ENCODE measurements at regions not wholly inside any gene's neighbourhood (a gene's known extent, or its start where the extent isn't known, plus 50 kb on each side); places are given as distances from the start of the nearest gene placed in this dataset.
"Not testable (repeated sequence)": the region's sequence is repeated elsewhere in the genome, so short reads cannot be mapped to it uniquely, and the experiment has no call there.

DNA sequence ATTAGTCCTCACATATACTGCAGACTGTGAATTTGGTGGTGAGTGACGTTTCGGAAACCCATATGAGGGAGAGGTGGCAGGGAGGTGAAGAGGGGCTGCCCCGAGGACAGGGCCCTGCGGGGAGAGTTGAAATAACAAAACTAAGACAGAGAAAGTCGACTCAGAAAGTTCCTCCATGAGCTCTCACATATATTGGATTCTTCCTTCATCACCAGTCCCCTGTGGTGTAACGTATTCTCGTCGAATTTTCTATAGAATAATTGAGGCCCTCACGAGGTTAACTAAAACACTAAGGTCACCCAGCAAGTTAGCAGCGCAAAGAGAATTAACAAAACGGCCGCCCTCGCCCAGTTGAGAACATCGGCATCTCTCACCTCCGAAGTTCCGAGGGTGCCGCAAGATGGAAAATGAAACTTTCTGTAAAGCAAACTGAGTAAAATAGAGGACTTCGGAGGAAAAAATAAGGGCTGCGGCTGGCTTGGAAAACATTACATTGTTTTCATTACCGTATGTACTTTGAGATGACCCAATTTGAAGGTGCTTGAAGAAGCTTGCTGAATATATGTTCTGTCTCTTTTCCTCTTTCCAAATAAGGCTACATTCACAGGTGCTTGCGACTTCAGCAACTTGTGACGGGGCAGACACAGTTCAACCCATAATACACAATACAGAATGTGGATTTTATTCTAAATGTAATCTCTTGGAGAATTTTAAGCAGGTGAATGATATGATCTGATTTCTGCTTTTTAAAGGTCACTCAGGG lies 490.9 kb upstream of the JARID2 start:
- no peak for DNase-seq

DNA sequence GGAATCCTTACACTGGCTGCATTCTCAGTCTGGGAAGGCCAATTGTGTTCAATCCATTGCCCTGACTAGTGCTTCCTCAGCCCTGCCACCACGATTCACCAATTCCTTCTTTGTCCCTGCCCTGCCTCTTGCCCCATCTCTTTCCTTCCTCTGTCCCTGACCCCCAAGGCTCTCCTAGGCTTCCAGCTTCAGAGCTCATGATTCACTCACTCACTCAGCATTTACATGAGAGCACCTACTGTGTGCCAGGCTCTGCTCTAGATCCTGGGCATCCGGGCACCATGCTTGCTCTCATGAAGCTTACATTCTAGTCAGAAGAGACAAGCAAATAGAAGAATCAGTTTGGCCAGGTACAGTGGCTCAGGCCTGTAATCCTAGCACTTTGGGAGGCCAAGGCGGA lies 489.5 kb upstream of the JARID2 start:
- no peak for DNase-seq

DNA sequence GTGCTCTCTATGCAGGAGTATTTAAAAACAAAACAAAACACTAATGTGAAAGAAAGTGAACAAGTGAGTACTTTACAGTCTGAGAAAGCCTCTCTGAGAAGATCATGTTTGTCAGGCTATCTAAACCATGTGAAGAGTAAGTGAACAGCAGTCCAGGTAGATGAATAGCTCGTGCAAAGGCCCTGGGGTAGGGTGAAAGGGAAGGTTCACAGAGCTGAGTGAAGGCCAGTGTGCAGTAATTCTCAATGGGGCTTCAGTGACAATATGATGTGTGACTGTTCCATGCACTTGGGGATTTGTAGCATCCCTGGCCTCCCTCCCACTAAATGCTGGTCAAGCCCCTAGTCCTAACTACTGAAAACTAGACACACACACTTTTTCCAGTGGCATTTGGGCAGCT lies 488.9 kb upstream of the JARID2 start:
- DNase-seq: no peak

DNA sequence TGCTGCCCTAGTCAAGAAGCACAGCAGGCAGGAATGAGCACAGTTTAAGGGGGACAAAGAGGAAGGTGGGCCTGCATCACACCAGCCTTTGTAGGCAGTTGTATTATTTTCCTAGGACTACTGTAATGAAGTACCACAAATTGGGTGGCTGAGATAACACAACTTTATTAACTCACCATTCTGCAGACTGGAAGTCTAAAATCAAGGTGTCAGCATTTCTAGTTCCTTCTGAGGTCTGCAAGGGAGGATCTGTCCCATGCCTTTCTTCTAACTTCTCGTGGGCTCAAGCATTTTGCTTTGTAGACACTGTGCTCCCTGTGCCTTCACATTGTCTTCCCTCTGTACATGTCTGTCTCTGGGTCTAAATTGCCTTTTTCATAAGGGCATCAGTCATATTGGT lies 488.5 kb upstream of the JARID2 start:
- DNase-seq: no peak

DNA sequence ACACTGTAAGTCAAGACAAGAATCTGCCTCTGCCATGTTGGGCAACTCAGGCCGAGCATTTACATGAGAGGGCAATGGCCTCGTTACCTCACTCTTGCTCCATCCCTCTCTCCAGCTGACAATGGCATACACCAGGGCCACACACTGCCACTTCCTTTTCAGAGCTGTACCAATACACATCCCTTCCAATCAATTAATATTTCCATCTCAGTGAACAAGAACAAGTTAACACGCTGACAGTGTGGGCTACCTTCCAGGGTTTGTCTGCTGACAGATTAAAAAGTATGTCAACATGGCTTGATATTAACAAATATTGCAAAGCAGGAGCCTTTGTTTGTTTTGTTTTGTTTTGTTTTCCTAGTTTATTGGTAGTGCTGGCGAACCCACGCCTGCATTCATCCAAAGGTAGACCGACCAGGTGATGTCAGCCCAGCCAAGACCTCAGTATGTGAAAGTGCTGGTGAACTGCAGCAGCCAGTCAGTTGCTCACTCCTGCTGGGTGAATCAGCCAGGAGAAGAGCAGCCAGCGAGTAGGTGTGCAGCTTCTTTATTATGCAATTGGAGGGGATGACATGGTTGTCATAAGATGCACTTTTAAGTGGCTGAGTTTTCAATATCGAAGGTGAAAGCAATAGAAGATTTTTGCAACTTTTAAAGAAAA lies 487.3 kb upstream of the JARID2 start:
- no peak for DNase-seq

DNA sequence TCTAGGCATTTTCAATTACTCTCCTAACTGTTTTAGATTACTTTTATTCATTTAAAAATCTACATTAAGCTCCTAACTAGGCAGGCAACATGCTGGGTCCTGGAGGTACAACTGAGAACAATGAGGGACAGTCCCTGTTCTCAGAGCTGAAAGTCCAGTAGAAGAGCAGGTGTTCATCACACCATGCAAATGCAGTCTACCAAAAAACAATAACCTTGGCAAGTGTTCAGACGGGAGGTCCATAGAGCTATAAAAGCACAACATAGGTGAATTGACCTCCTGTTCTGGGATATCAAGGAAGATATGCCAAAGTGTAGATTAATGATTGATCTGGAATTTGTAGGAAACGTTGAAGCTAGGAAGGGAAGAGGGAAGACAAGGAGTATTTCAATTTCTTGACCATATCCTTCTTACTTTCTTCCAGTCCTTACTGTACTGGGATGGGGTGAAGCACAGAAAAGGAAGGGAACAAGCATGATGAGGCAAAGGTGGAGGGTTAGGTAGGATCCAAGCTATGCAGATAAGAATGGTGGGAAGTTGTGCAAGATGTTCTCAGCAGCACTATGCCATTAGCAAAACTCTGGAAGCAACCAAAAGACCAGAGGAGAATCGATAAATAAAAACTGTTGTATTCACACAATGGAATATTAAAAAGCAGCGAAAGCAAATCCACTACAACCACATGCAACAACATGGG lies 485.7 kb upstream of the JARID2 start:
- DNase-seq: no peak

DNA sequence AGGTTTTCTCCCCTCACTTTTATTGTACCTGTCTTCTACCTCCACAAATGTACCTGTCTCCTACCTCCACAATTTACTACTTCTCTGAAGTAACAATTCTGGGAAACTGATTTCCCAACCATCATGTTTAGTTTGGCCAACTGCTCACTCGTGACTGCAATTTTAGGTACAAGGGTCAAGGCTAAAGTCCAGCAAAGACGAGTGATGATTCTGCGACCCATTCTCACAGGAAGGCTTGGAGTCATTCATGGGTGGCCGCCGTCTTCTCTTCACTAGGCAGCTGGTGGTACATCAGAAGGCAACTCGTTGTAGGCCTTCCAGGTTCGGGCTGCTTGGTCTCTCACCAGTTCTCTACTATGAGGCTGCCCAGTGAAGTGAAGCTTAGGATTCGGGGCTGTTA lies 483.8 kb upstream of the JARID2 start:
- DNase-seq: no peak

DNA sequence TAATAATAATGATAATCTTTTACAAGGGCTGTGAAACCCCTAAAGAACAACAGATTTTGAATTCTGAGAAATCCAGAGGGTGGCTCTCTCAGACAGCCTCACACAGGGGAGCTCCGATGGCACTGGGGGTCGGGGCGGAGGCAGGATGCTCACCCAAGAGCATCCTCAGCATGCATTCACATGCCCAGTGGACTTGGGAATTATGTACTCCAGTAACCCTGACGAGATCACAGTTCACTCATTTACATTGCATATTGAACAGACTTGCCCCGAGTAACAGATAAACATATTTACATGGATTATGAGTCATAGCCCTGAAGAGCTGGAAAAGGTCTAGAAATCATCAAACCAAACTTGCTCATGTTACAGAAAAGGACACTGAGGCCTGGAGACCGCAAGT lies 482.7 kb upstream of the JARID2 start:
- DNase-seq: no peak

DNA sequence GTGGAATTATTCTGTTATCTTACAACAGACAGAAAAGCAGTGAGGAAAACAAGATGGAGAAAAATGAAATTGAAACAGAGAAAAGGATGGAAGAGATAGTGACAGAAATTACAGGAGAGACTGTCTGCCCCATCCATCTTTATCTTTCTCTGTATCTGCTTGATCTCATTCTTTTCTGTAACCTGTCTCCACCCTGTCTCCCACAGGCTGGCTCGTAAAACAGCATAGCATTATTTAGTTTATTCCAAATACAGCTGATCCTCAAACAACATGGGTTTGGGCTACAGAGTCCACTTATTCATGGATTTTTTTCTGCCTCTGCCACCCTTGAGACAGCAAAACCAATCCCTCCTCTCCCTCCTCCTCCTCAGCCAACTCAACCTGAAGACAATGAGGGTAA lies 482.3 kb upstream of the JARID2 start:
- no peak for DNase-seq

DNA sequence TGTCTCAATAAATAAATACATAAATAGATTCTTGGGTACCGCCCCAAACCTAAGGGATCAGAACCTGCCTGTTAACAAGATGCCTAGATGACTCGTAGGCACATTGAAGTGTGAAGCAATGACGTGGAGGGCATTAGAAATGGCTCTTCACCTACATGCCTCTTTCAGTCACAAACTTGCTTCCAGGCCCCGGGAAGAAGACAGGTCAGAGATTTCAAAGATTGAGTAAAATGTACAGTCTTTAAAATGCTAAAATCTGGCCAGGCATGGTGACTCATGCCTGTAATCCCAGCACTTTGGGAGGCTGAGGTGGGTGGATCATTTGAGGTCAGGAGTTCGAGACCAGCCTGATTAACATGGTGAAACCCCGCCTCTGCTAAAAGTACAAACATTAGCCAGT lies 480.8 kb upstream of the JARID2 start:
- no peak for DNase-seq

DNA sequence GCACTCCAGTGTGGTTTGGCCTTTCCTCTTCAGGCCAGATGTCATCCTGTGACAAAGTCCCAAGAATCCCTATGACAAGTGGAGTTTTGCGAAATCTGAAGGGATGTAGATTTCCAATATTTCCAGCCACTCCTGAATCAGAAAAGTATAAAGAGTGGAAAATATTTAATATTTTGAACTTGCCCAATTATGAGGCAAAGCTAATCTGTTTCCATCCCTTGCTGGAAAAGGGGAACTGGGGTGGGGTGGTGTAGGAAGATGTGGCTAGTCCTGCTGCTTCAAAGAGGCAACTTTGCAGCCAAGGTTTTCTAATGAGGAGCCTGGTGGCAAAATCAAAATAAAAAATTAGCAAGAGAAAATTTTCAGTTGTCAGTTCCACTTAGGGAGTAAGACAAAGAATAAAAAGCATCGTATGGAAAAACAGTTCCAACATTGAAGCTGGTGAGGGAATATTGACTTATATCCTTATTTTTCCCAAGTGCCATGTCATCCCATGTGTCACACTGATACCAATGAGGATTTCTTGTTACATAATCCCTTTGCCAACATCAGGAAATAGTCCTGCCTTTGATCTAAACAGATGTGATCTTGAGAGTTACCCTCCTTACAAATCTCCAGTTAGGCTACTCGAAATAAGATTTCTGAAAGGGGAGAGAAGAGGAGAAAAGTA lies 480.0 kb upstream of the JARID2 start:
- DNase-seq: no peak

DNA sequence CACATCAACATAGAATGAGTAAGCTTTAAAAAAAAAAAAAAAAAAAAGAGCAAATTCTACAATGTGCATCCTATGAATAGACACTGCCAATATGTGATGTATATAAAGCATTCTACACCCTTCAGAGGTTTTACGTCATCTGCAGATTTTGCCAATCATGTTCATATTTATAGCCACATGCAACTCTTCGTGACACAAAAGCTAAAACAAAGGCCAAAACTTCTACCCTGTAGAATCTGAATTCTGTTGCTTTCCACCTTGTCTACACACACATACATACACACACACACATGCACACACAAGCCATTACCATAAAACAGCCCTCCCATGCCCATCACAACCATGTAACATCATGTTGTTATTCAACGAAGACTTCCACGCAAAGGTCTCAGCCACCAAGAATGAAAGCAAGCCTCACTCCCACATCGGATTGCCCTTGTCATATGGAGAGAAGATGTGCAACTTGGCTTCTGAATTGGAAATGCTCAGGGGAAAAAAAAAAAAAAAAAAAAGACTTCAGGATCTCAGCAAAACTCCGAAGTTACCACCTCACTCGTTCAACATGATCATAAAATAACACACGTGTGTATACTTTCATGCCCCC lies 479.4 kb upstream of the JARID2 start:
- DNase-seq: no peak

DNA sequence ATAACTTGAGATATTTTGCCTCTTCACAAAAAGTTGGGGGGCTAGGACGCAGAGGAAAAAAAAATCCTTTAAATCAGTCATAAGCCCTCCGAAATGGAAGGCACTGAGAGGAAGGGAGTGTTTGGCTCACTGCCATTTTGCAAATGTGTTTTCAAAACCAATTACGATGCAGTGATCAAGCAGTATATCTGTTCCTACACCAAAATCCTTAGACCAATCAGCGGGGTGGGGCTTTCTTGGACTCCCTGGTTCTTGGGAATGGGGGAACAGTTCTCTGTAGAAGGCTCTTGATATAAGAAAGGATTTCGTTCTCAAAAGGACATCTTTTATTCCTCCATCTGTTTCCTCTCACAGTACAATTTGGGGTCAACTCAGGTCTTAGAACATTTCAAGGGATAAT lies 478.6 kb upstream of the JARID2 start:
- no peak for DNase-seq

DNA sequence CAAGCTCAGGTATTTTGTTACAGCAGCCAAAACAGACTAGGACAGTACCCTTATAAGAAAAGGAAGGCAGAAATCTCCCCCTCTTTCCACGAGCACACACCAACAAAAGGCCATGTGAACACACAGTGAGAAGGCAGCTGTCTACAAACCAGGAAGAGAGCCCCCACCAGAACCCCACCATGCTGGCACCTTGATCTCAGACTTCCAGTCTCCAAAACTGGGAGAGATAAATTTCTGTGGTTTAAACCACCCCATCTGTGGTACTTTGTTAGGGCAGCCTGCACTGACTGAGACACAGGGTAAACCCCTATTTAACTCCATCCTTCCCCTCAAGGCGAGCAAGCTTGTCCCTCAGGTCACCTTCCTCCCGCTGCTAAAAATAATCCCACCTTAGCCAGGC lies 475.8 kb upstream of the JARID2 start:
- DNase-seq: no peak

DNA sequence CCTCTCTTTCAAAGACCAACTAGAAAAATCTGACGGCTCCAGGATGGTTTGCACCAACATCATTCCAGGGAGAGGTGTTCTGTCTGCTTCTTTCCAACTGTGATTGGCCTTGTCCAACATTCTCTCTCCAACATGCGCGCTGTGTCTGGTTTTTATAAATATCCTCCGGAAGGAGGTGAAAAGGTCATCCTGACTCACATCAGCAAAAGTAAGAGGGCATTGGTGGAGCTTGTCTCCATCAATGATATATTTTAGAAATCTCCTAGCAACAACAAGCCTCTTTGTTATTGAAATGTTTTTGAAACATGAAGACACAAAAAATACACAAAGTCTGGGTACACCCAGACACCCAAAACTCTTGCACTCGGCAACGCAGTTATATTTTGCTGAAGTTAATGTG lies 475.3 kb upstream of the JARID2 start:
- DNase-seq: no peak

DNA sequence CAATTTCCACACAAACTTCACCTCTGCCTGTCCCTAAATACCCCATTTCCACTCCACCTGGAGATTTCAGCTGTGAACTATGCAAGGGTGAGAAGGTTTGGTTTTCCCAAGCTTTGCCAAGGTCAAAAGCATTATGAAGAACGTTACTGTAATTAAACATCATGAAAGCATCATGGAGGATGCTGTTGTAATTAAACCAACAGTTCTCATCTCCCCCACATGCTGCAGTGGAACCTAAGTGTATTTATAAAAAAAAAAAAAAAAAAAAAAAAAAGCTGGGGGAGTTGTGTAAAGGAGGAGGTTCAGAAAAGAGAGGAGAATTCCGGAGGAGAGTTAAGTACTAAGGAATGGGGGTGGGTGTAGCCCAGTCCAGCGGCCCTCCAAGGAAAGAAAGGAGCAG lies 474.9 kb upstream of the JARID2 start:
- DNase-seq: no peak

DNA sequence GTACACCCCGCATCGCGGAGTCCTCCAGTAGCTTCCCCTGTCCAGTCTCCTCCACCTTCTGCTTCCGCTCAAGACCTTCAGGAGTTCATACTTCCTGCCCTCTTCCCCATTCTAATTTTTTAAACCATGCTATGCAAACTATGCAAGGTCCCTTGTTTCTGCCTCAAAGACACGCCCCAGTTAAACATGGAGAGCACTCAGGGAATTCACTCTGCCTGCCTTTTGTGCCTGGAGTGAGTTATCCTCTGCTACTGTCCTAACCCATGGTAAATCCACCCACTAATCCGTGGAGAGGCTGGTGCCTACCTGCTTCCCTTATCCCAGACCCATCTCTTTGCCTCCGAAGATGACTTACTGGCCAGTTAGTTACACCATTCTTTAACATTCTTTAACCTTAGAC lies 473.7 kb upstream of the JARID2 start:
- no peak for DNase-seq

DNA sequence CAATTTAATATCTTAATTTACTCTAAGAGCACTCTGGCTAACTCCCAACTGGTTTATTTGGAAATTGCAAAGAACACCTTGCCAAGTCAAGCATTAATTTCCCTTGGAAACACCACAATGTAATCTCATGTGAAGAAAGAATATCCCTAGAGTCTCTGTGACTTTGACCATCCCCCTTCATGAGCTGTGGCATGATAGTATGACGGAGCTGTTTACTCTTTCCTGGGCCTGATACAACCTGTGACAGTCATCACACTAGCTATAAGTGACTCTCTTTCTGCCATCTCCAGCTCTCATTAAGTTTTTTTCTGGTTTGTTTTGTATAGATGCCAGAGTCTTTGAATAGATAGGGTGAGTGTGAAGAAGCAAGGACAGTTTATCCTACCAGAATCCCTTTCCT lies 470.3 kb upstream of the JARID2 start:
- DNase-seq: no peak

DNA sequence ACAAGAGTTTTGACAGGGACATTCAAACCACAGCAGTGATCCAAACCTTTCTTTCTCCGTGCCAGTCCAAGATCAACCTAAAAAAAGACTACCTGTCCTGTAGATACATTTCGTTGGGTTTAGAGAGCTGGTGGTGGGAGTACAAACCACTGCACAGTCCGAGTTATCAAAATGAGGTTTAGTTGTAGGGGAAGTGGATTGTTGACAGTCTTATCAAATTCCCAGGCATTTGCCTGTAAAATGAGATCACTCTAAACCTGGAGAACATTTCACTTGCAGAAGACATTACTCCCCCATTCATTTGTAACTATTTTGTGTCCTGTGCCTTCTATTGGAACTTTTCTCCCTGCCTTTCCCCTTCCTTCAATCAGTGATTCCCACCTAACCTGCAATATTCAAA lies 469.6 kb upstream of the JARID2 start:
- no peak for DNase-seq

DNA sequence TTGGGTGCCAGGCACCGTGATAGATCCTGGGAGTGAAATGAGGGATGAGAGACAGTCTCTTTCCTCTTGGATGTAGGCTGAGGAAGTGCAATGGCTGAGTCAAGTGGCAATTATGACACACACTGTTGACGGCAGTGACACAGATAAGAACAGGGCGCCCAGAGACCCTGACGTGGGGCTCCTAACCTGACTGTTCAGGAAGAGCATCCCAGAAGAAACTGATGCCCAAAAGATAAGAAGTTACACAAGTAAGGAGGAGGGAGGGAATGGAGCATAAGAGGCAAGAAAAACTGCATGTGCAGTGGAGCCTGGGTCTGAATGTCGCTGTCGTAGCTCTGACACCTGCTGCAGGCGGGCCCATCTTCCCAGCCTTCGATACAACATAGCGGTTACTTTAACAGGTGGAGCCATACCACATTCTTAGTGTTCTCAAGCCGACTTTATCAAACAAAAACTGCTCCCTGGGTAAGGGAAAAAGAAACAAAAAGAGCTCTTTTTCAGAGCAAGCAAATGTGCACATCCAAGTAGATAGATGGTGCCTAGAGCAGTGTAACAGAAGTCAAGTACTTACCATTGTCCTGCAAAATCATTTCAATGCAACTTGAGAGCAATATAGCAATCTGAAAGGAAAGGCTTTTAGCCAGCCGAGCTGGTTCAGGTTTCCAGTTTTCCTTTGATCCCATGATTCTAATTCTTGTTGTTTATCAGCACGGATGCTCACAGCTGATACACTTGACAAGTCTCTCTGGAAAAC lies 463.9 kb upstream of the JARID2 start:
- DNase-seq: no peak

DNA sequence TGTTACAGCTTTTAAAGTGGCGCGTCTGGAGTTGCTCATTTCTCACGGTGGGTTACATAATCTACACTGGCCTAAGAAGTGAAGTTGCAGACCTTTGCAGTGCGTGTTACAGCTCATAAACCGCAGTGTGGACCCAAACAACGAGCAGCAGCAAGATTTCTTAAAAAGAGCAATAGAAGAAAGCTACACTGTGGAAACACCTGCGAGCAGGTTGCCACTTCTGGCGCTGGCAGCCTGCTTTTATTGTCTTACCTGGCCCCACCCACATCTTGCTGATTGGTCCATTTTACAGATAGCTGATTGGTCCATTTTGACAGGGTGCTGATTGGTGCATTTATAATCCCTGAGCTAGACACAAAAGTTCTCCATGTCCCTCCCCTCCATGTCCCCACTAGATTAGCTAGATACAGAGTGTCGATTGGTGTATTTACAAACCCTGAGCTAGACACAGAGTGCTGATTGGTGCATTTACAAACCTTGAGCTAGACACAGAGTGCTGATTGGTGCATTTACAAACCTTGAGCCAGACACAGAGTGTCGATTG lies 462.9 kb upstream of the JARID2 start:
- not testable (repeated sequence) for DNase-seq

DNA sequence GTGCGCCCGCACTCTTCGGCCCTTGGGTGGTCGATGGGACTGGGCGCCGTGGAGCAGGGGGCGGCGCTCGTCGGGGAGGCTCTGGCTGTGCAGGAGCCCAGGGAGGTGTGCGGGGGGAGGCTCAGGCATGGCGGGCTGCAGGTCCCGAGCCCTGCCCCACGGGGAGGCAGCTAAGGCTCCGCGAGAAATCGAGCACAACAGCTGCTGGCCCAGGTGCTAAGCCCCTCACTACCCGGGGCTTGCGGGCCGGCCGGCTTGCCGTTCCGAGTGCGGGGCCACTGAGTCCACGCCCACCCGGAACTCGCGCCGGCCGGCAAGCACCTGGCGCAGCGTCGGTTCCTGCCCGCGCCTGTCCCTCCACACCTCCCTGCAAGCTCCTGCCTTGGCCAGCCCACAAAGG lies 462.3 kb upstream of the JARID2 start:
- no peak for DNase-seq

All from SIG-M5 (cell line).